ENCODE measurements at regions not wholly inside any gene's neighbourhood (a gene's known extent, or its start where the extent isn't known, plus 50 kb on each side); places are given as distances from the start of the nearest gene placed in this dataset.

DNA sequence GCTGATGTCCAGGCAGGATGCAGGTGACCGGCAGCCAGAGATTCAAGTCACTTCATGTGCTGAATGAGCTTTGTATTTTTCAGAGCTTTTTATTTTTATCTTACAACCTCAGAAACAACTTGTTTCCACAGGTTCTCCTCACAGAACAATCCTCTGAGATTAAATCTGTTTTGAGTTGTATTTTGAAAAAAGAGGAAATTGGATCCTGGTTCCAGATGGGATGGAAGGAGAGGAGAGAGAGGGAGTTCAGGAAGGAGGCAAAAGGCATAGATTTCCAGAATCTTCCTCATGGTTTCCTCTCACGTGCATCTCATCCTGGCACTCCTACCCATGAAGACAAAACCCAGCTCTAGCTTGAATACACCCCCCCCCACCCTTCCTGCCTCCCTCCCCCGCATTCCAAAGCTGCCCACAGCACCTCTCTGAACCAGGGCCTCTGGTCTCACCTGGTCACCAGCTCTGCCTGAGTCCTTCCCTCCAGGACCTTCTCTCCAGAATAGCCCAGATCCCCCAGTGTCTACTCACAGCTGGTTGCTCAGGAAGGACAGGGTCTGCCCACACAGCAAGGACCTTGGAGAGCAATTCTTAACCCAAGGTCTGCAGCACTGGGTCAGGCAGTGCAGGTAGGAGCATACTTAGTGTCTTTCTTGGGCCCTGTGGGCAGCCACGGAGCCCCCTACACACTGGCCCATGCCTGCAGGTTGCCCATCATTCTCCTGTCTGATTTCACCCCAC is 104.7 kb downstream of the ZFP36L2 start:
- Histone ChIP-seq H3K27ac (no peak overlapping the region), H3K4me3 (no peak overlapping the region), H3K9me3 (peaks cover 0 to 10% of the 10 kb centered on the region in 2 donors), H3K27me3 (no peaks in the 10 kb centered on the region), H3K4me1 (peaks cover 0 to 6% of the 10 kb centered on the region in 2 donors), H3K36me3 (no peaks in the 10 kb centered on the region)
- ATAC-seq (no peak), DNase-seq (no peak)
- intact Hi-C loops (cut with DNase I): no loop called here
- TF ChIP-seq, protein P1, sequence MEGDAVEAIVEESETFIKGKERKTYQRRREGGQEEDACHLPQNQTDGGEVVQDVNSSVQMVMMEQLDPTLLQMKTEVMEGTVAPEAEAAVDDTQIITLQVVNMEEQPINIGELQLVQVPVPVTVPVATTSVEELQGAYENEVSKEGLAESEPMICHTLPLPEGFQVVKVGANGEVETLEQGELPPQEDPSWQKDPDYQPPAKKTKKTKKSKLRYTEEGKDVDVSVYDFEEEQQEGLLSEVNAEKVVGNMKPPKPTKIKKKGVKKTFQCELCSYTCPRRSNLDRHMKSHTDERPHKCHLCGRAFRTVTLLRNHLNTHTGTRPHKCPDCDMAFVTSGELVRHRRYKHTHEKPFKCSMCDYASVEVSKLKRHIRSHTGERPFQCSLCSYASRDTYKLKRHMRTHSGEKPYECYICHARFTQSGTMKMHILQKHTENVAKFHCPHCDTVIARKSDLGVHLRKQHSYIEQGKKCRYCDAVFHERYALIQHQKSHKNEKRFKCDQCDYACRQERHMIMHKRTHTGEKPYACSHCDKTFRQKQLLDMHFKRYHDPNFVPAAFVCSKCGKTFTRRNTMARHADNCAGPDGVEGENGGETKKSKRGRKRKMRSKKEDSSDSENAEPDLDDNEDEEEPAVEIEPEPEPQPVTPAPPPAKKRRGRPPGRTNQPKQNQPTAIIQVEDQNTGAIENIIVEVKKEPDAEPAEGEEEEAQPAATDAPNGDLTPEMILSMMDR (IDR thresholded peaks at IDR 0.05): no peak

DNA sequence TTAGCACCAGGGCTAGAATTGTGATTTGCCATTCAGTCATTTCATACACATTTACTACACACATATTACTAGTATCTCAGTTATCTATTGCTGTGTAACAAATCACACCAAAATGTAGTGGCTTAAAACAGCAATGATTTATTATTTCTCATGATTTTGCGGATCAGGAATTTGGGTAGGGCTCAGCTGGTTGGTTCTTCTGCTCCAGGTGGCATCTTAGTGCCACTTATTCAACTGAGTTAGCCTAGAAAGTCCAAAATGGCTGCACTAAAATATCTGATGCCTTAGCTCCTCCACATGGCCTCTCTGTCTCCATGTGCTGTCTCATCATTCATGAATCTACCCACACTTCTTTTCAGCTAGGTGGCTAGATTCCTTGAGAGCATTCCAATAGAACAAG is 107.1 kb downstream of the ZFP36L2 start:
- H3K27ac ChIP-seq: no peak overlapping the region
- H3K4me3 ChIP-seq: no peak overlapping the region
- ATAC-seq (no peak), DNase-seq (no peak)
- TF ChIP-seq, protein P1 (IDR thresholded peaks at IDR 0.05): no peak
- intact Hi-C loops (cut with DNase I): no loop called here
- peaks cover 0 to 10% of the 10 kb centered on the region in 2 donors for H3K9me3 ChIP-seq
- H3K36me3 ChIP-seq: no peaks in the 10 kb centered on the region
- peaks cover 0 to 8% of the 10 kb centered on the region in 2 donors for H3K4me1 ChIP-seq
- H3K27me3 ChIP-seq: no peaks in the 10 kb centered on the region

DNA sequence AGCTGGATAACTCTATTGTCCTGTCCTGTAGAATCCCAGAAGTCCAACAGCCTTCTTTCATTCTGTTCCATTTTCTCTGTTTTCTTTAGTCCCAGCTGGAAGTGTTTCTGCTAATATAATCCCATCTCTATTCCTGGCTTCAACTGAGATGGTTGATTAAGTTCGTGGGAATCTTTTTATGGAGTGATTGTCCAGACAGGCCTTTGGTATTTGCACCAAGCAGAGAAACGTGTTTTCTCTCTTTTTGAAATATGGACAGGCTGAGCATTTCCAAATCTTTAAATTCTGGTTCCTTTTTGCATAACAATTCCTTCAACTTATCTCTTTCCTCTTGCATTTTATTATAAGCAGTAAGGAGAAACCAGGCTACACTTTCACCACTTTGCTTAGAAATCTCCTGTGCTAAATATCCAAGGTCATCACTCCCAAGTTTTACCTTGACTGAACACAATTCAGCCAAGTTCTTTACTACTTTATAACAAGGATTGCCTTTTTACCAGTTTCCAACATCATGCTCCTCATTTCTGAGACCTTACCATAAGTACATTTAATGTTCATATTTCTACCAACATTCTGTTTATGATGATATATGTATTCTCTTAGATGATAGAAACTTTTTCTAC is 108.8 kb downstream of the ZFP36L2 start:
- no peak overlapping the region for H3K4me3 ChIP-seq
- H3K9me3 ChIP-seq: peaks cover 0 to 10% of the 10 kb centered on the region in 2 donors
- TF ChIP-seq, protein P1 (IDR thresholded peaks at IDR 0.05): no peak
- ATAC-seq (no peak), DNase-seq (no peak)
- H3K4me1 ChIP-seq: peaks cover 0 to 16% of the 10 kb centered on the region in 2 donors
- H3K27ac ChIP-seq: no peak overlapping the region
- no peaks in the 10 kb centered on the region for H3K36me3 ChIP-seq
- intact Hi-C loops (cut with DNase I): no loop called here
- H3K27me3 ChIP-seq: no peaks in the 10 kb centered on the region

DNA sequence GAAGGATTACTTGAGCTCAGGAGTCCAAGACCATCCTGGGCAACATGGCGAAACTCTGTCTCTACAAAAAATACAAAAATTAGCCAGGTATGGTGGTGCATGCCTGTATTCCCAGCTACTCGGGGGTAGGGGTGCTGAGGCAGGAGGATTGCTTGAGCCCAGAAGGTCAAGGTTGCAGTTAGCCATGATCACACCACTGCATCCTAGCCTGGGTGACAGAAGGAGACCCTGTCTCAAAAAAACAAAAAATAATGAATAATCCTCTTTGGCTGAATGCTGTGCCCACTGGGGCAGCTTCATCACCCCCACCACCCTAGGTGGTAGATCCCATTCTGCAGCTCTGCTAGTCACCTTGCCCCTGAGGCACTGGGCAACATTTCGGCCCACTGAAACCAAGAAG is 109.4 kb downstream of the ZFP36L2 start:
- intact Hi-C loops (cut with DNase I): no loop called here
- Histone ChIP-seq H3K27ac (no peak overlapping the region), H3K4me3 (no peak overlapping the region), H3K36me3 (no peaks in the 10 kb centered on the region), H3K9me3 (peaks cover 0 to 10% of the 10 kb centered on the region in 2 donors), H3K4me1 (peaks cover 0 to 16% of the 10 kb centered on the region in 2 donors), H3K27me3 (no peaks in the 10 kb centered on the region)
- DNase-seq (no peak), ATAC-seq (no peak)
- TF ChIP-seq, protein P1 (IDR thresholded peaks at IDR 0.05): no peak

DNA sequence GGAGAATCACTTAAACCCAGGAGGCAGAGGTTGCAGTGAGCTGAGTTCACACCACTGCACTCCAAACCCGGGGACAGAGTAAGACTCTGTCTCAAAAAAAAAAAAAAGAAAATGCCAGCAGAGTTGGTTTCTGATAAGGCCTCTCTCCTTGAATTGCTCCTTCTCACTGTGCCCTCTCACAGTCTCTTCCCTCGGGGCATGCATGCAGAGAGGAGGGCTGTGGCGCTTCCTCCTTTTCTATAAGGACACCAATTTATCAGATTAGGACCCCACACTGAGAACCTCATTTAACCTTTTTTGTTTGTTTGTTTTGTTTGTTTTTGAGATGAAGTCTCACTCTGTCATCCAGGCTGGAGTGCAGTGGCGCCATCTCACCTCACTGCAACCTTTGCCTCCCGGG is 110.5 kb downstream of the ZFP36L2 start:
- Histone ChIP-seq H3K27ac (no peak overlapping the region), H3K36me3 (no peaks in the 10 kb centered on the region), H3K4me1 (peaks cover 0 to 20% of the 10 kb centered on the region in 2 donors), H3K27me3 (no peaks in the 10 kb centered on the region), H3K4me3 (no peak overlapping the region), H3K9me3 (peaks cover 0 to 10% of the 10 kb centered on the region in 2 donors)
- DNase-seq (no peak), ATAC-seq (no peak)
- intact Hi-C loops (cut with DNase I): no loop called here
- TF ChIP-seq, protein P1 (IDR thresholded peaks at IDR 0.05): no peak
